NT2/D1 (cell line): ENCODE measurements at regions not wholly inside any gene's neighbourhood (a gene's known extent, or its start where the extent isn't known, plus 50 kb on each side); places are given as distances from the start of the nearest gene placed in this dataset.

ENCODE experiments used
- SUZ12 ChIP-seq: IDR thresholded peaks from 2 replicates; pipeline ENCODE4 v1.6.1; 2011; ENCODE audit not compliant: insufficient read length, insufficient read depth; ENCODE audit errors: extremely low read depth
- YY1 ChIP-seq: IDR thresholded peaks from 2 replicates; pipeline ENCODE4 v1.6.1; 2011; ENCODE audit not compliant: insufficient read length, insufficient read depth
- ZNF274 ChIP-seq: IDR thresholded peaks from 2 replicates; pipeline ENCODE4 v1.6.1; 2011; ENCODE audit warnings: mild to moderate bottlenecking, low read depth, low read length

DNA sequence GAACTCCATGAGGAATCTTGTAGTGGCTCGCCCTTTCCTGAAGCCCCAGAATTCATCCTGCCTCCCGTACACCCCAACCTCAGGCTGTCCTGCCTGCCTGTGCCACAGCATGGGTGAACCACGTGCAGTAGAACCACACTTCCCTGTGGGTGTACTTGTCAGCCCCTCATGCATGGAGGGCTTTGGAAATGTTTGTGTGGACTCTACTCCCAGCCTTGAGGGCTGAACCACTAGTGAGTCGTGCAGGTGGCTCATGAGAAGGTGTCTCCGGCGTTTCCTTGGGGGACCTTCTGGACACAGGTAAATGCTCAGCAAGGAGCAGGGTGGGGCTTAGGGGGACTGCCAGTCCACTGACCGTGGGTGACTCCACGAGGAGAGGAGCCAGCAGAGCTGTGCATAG lies 58.7 kb upstream of the ADORA2B start:
- TF ChIP-seq ZNF274 (no peak), SUZ12 (no peak), YY1 (no peak)
